HEK293T (cell line): ENCODE measurements at regions not wholly inside any gene's neighbourhood (a gene's known extent, or its start where the extent isn't known, plus 50 kb on each side); places are given as distances from the start of the nearest gene placed in this dataset.

ENCODE experiments used
- NFRKB ChIP-seq: fragments of 450-650 bp; IDR thresholded peaks from 2 replicates; pipeline ENCODE4 v1.6.1; 2016; ENCODE audit warnings: mild to moderate bottlenecking, moderate library complexity
- SUZ12 ChIP-seq: fragments of 450-650 bp; IDR thresholded peaks from 2 replicates; pipeline ENCODE4 v1.6.1; 2016; ENCODE audit warnings: mild to moderate bottlenecking

- TF ChIP-seq NFRKB, result no peak
- no peak for TF ChIP-seq SUZ12
These were observed 569.1 kb upstream of the GRID2 start for GRCh38 chr4:91734682-91735081.
